AG08395 (cell line): ENCODE measurements at regions not wholly inside any gene's neighbourhood (a gene's known extent, or its start where the extent isn't known, plus 50 kb on each side); places are given as distances from the start of the nearest gene placed in this dataset.
A peak's percentile ranks its signal among the peaks of the same experiment; 100 is the strongest.
"Not testable (repeated sequence)": the region's sequence is repeated elsewhere in the genome, so short reads cannot be mapped to it uniquely, and the experiment has no call there.

ENCODE experiments used
- DNase-seq: peaks from one replicate; pipeline ENCODE4 v3.0.0; 2012; ENCODE audit warnings: mixed read lengths, low spot score

- DNase-seq = peak; percentile 19
Observed at GRCh38 chr20:30811885-30812671, 445.4 kb upstream of the DEFB115 start.

- DNase-seq = no peak
Observed at GRCh38 chr20:30812739-30813411, 444.6 kb upstream of the DEFB115 start.

DNA sequence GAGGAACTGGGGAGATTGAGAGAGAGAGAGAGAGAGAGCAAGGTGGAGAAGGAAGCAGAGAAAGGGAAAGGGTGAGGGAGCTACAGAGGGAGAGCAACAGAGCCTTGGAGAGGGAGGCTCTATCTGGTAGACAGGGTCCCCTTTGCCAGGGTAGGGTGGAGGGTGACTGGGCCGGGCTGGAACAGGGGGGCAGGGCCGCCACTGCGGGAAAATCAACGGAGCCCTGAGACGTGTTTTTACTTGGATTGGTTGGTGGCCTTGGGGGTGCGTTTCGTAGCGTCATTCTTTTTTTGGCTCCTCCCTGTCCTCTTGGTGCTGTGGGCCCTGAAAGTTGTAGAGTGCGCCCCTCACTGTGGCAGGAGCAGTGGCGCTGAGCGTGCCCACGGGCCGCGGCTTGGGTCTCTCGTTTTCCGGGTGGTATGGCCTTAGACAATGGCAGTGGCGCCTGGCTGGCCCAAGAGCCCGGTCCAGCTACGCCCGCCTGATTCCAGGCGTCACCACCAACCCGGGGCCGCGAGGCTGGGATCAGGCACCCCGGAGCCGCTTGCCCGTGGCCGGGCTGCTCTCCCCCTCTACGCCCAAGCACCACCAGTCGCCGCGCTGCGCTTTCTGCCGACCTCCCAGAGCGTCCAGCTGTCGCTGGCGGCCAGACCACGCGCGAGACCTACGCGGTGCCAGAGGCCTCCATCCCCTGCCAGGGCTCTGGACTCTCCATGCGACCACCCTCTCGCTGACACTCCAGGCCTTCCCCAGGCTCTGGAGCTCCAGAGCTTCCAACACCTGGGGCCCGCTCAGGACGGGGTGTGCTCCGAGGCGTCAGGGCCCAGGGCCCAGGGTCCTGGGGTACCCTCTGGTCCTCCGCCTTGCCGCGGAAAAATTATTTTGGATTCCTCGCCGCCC is 443.8 kb upstream of the DEFB115 start:
- DNase-seq = not testable (repeated sequence)

GRCh38 chr20:30814312-30814639 is 443.2 kb upstream of the DEFB115 start:
- not testable (repeated sequence) for DNase-seq

DNA sequence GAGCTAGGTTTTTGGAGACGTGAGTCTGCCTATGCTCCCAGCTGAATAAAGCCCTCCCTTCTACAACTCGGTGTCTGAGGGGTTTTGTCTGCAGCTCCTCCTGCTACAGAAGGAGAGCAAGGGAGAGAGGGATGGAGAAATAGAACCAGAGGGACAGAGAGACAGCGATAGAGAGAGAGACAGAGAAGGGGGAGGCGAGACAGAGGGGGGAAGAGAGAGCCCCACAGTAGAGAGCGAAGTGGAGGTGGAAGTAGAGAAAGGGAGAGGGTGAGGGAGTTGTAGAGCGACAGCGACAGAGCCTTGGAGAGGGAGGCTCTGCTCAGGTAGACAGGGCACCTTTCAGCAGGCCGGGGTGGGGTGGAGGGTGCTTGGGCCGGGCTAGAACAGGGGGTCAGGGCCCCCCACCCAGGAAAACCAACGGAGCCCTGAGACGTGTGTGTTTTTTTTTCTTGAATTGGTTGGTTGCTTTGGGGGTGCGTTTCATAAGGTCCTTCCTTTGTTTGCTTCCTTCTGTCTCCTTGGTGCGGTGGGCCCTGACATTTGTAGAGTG is 442.4 kb upstream of the DEFB115 start:
- not testable (repeated sequence) for DNase-seq

DNA sequence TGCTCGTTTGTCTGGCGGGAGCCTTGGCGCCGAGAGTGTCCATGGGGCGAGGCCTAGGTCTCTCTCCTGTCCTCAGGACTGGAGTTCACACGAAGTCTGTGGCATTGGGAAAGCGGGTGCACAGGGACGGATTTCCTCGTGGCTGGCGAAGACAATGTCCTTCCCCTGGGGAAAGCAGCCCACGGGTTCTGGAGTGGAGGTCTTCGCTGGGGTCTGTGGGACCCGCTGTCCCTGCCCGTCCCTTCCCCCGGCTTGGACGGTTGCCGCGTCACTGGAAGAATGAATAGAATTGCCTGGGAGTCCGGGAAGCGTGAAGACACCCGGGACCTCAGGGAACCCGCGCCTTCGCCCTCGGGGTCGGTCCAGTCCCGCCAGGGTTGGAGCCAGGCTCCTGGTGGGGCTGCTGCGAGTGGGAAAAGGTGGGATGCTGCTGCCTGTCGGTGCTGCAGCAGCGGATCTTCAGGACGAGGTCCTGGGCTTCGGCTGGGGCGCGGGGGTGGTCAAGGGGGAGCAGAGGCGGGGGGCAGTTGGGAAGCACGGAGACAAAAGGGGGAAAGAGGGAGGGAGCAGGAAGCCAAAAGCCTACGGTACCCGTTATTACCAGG is 441.8 kb upstream of the DEFB115 start:
- no peak for DNase-seq

DNA sequence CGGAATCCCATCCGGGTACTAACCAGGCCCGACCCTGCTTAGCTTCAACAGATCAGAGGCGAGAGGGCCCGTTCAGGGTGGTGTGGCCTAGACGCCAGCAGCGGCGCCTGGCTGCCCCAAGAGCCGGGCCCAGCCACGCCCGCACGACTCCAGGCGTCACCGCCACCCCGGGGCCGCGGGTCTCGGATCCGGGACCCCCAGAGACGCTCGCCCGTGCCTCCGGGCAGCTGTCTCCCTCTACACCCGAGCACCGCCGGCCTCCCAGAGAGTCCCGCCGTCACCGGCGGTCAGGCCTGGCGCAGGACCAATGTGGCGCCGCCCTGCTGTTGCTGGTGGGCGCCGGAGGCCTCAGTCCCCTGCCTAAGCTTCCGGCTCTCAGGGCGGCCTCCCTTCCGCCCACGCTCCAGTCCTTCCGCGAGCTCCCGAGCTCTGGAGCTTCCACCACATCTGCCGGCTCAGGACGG is 441.2 kb upstream of the DEFB115 start:
- DNase-seq = no peak

GRCh38 chr20:30821615-30822014 is 435.8 kb upstream of the DEFB115 start:
- not testable (repeated sequence) for DNase-seq

DNA sequence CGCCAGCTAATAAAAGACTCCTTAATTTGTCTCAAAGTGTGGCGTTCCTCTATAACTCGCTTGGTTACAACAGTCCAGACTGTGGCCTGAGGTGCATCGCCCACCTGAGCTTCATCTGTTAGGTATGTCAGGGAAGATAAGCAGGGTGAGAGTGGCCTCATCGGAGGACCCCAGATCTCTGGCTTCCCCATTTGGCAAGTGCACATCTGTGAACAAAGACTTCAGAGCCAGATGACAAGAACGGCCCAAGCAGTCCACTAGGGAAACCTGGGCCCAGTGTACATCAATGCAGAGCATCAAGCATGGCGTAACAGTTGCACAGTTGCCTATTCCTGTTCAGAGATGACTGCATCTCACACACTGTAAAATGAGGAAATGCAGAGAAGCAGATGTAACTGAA is 432.8 kb upstream of the DEFB115 start:
- not testable (repeated sequence) for DNase-seq

DNA sequence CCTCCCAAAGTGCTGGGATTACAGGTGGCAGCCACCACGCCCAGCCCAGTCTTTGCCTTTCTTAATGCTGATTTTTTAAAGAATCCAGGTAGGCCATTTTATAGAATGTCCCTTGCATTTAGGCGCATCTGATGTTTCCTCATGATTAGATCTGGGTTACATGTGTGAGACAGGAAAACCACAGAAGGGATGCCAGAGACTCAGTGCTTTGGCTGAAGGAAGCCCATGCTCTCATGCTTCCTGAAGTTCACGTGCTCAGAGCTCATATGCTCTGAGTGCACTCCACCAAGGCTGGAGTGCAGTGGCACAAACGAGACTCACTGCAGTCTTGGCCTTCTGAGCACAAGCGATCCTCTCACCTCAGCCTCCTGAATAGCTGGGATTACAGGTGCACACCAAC is 411.5 kb upstream of the DEFB115 start:
- not testable (repeated sequence) for DNase-seq

DNA sequence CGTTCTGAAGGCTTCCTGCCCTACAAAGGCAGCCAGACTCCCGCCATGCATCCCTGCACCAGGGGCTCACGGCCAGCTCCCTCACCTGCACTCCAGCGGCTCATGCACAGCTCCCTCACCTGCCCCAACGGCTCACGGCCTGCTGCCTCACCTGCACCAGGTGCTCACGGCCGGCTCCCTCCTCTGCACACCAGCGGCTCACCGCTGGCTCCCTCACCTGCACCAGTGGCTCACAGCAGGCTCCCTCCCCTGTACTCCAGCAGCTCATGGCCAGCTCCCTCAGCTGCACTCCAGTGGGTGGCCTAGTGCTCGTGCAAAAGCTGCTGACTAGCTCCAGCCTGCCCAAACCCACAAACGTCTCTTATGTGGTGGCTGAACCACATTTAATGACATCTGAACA is 389.2 kb upstream of the DEFB115 start:
- not testable (repeated sequence) for DNase-seq

DNA sequence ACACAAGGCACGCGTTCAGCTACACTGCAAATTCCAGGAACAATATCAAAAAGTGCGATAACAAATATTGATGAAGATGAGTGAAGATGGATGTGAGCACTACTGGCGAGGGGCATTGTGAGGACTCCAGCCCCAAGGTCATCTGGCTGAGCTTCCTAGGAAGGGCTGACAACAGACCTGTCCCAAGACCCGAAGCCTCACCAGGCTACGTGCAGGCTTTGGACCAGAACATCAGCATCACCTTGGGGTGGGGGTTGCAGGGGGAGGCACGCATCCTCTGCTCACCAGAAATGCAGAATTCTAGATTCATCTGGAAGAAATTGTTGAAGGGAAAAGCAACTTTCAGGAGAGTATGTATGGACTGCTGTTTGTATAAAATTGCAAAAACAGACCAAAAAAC is 386.3 kb upstream of the DEFB115 start:
- DNase-seq = not testable (repeated sequence)

- not testable (repeated sequence) for DNase-seq
Observed at GRCh38 chr20:30872252-30872651, 385.2 kb upstream of the DEFB115 start.

- DNase-seq = not testable (repeated sequence)
Observed at GRCh38 chr20:30875868-30876267, 381.6 kb upstream of the DEFB115 start.

- not testable (repeated sequence) for DNase-seq
Observed at GRCh38 chr20:30891400-30891799, 366.1 kb upstream of the DEFB115 start.

- DNase-seq = no peak
Observed at GRCh38 chr20:30892541-30893345, 364.7 kb upstream of the DEFB115 start.

DNA sequence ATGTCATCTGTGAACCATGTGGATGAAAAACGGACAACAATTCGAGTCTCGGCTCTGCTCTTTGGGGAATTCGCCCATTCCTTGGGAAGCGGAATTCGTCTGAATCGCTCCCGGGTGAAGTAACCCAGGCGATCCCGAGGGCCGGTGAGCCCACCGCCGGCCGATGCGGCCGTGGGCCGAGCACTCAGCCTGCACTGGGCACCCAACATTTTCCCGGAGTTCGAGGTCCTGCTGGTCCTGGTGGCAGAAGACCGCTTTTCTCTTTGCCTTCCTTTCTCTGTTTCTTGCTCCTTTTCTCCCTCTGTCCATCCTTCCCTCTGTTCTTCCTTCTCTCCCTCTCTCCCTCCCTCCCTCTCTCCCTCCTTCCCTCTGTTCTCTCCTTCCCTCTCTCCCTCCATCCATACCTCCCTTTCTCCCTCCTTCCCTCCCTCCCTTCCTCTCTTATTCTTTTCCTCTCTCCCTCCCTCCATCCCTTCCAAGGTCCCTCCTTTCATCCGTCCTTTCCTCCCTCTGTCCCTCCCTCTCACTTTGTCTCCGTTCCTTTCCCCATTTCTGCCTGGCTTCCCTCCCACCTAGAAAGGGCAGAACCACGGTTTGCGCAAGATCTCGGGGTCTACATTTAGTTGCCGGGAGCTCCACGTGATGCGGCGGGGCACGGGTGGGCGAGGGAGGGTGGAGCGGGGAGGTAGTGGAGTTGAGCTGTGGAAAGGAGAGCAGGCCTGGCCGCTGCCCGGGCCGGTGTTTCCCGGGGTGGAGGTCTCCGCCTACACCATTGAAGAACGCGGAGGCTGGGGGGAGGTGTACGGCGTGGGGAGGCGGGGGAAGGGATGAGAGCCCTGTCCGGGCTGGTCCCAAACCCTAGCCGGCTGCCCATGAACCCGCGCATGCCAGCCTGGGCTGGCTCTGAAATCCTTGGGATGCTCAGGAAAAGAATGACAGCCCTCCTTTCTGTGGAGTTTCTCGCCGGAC is 363.8 kb upstream of the DEFB115 start:
- DNase-seq = not testable (repeated sequence)

GRCh38 chr20:30894707-30895353 is 362.6 kb upstream of the DEFB115 start:
- not testable (repeated sequence) for DNase-seq

DNA sequence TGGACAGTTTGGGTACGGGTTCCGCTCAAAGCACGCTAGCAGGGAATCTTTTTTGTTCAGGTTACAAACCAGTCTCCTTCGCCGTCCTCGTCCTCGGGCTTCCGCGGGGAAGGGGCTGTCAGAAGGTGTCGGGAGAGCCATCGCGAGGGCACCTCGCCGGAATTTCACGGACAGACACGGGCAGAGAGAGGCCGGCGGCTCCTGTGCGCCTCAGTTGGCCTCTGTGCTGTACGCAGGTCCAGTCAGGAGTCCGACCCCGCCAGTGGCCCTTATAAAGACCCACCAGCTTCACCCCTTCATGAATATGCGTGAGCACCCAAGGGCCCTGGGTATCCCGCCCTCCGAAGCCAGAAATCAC is 362.1 kb upstream of the DEFB115 start:
- DNase-seq = not testable (repeated sequence)
